ENCODE measurements at regions not wholly inside any gene's neighbourhood (a gene's known extent, or its start where the extent isn't known, plus 50 kb on each side); places are given as distances from the start of the nearest gene placed in this dataset.
A peak's percentile ranks its signal among the peaks of the same experiment; 100 is the strongest.

GRCh38 chr16:87173294-87173893 lies 143.8 kb downstream of the C16orf95 start:
- TF ChIP-seq EGR2 (tag by site-specific recombination; IDR thresholded peaks at IDR 0.05; ENCODE audit: low read depth) = peak; percentile 96
- TF ChIP-seq ZFHX2 (tag by site-specific recombination; conservative IDR thresholded peaks at IDR 0.05) = peak; percentile 95
- no peak for TF ChIP-seq ZFP37 (tag by site-specific recombination; IDR thresholded peaks at IDR 0.05)
- no peak overlapping the region for H3K4me3 ChIP-seq (ENCODE audit: low read depth, low read length)
- POLR2A ChIA-PET = no interaction called here
- CTCF ChIA-PET = no interaction called here
- no peak overlapping the region for H3K27ac ChIP-seq (ENCODE audit: extremely low read depth, low read depth, low read length)
- H3K36me3 ChIP-seq (ENCODE audit: control insufficient read depth in 2 of 2, insufficient read depth in 1 of 2, low read length in 2 of 2) = no peaks in the 10 kb centered on the region
- no peaks in the 10 kb centered on the region for H3K9me3 ChIP-seq (ENCODE audit: control insufficient read depth, insufficient read depth, low read depth, low read length)
- H3K4me1 ChIP-seq (ENCODE audit: control insufficient read depth, insufficient read depth, low read length) = no peaks in the 10 kb centered on the region

GRCh38 chr16:87174061-87174460 lies 143.1 kb downstream of the C16orf95 start:
- no peaks in the 10 kb centered on the region for H3K4me1 ChIP-seq (ENCODE audit: control insufficient read depth, insufficient read depth, low read length)
- H3K4me3 ChIP-seq (ENCODE audit: low read depth, low read length) = no peak overlapping the region
- no peaks in the 10 kb centered on the region for H3K36me3 ChIP-seq (ENCODE audit: control insufficient read depth in 2 of 2, insufficient read depth in 1 of 2, low read length in 2 of 2)
- no peak overlapping the region for H3K27ac ChIP-seq (ENCODE audit: extremely low read depth, low read depth, low read length)
- H3K9me3 ChIP-seq (ENCODE audit: control insufficient read depth, insufficient read depth, low read depth, low read length) = no peaks in the 10 kb centered on the region
- TF ChIP-seq ZSCAN5A (tag by site-specific recombination; IDR thresholded peaks at IDR 0.05) (no peak), ZNF18 (tag by site-specific recombination; IDR thresholded peaks at IDR 0.05) (no peak), ZNF114 (tag by site-specific recombination; IDR thresholded peaks at IDR 0.05) (no peak), REST (tag by site-specific recombination; IDR thresholded peaks at IDR 0.05) (no peak), ZNF341 (tag by site-specific recombination; IDR thresholded peaks at IDR 0.05; ENCODE audit: low read depth) (no peak), ZNF580 (tag by site-specific recombination; IDR thresholded peaks at IDR 0.05) (no peak), ZFP69B (tag by site-specific recombination; IDR thresholded peaks at IDR 0.05) (no peak), ELK4 (IDR thresholded peaks at IDR 0.05; ENCODE audit: borderline replicate concordance, low read depth, low read length) (no peak), FEZF1 (tag by site-specific recombination; IDR thresholded peaks at IDR 0.05) (no peak), ZNF214 (tag by site-specific recombination; IDR thresholded peaks at IDR 0.05; ENCODE audit: borderline replicate concordance) (no peak), ZNF704 (tag by site-specific recombination; IDR thresholded peaks at IDR 0.05) (no peak), ZNF623 (tag by site-specific recombination; IDR thresholded peaks at IDR 0.05) (no peak), MEIS1 (CRISPR knock-in tag; IDR thresholded peaks at IDR 0.05; ENCODE audit: borderline replicate concordance) (no peak)
- POLR2A ChIA-PET = no interaction called here
- CTCF ChIA-PET = no interaction called here
